BJ (cell line): ENCODE measurements at regions not wholly inside any gene's neighbourhood (a gene's known extent, or its start where the extent isn't known, plus 50 kb on each side); places are given as distances from the start of the nearest gene placed in this dataset.
A peak's percentile ranks its signal among the peaks of the same experiment; 100 is the strongest.

Source experiments
- CTCF ChIA-PET: fragments of 350-600 bp; formaldehyde crosslinking; extraction: SDS; loops from one replicate; lab custom pipeline; 2021; ENCODE audit warnings: antibody characterized with exemption, inconsistent platforms; lab: Yijun Ruan, JAX
- POLR2A ChIA-PET: fragments of 300-600 bp; sonication (Branson Sonifier 250); formaldehyde crosslinking; extraction: SDS; loops from one replicate; lab custom pipeline; 2021; ENCODE audit warnings: antibody characterized with exemption; lab: Charles Lee
- DNase-seq: peaks from one replicate; pipeline ENCODE4 v3.0.0-alpha.2; 2011; ENCODE audit warnings: low read depth
- H3K27me3 ChIP-seq: 2 replicates; pipeline ENCODE4 v1.6.0; 2011; ENCODE audit warnings: low read length; ENCODE audit not compliant: control insufficient read depth, insufficient read depth
- H3K36me3 ChIP-seq: 2 replicates; pipeline ENCODE4 v1.5.1; 2011; ENCODE audit warnings: low read length; ENCODE audit not compliant: control insufficient read depth, insufficient read depth
- H3K4me3 ChIP-seq: 2 replicates; pipeline ENCODE4 v1.5.1; 2011; ENCODE audit warnings: low read depth, mild to moderate bottlenecking, control low read depth, low read length
- CTCF ChIP-seq: IDR thresholded peaks from 2 replicates; pipeline ENCODE4 v1.5.1; 2011; ENCODE audit warnings: low read depth, mild to moderate bottlenecking, control low read depth, inconsistent platforms, low read length, moderate library complexity; ENCODE audit not compliant: insufficient read depth

- H3K4me3 ChIP-seq = no peak overlapping the region
- ChIA-PET CTCF (interaction anchor here (0.7 to 2.0 kb wide), 5 partner anchors 9 to 181 kb away, joined by 3 to 8 read pairs (median 4); no protein-coding TSS in a partner anchor), POLR2A (interaction anchor here (0.6 kb wide), 1 partner anchor 201 kb away, joined by 3 read pairs; no protein-coding TSS in a partner anchor)
- no peaks in the 10 kb centered on the region for H3K27me3 ChIP-seq
- peak; percentile 30 for DNase-seq
- TF ChIP-seq CTCF = no peak
- H3K36me3 ChIP-seq = no peaks in the 10 kb centered on the region
Measured at GRCh38 chr1:115456441-115456961, 118.5 kb upstream of the NGF start.

- Histone ChIP-seq H3K4me3 (no peak overlapping the region), H3K36me3 (no peaks in the 10 kb centered on the region), H3K27me3 (no peaks in the 10 kb centered on the region)
- CTCF ChIA-PET = interaction anchor here (0.7 to 1.8 kb wide), 4 partner anchors 15 to 317 kb away, joined by 3 to 8 read pairs (median 4); no protein-coding TSS in a partner anchor
- no peak for DNase-seq
- POLR2A ChIA-PET = no interaction called here
- TF ChIP-seq CTCF = no peak
Measured at GRCh38 chr1:115454837-115455511, 116.9 kb upstream of the NGF start.

- Histone ChIP-seq H3K27me3 (no peaks in the 10 kb centered on the region), H3K36me3 (no peaks in the 10 kb centered on the region), H3K4me3 (no peak overlapping the region)
- no peak for TF ChIP-seq CTCF
- CTCF ChIA-PET = interaction anchor here (1.3 kb wide), 1 partner anchor 17 kb away, joined by 4 read pairs; no protein-coding TSS in a partner anchor
- no peak for DNase-seq
- POLR2A ChIA-PET = no interaction called here
Measured at GRCh38 chr1:115453666-115454065, 115.6 kb upstream of the NGF start.

- POLR2A ChIA-PET = no interaction called here
- Histone ChIP-seq H3K27me3 (no peaks in the 10 kb centered on the region), H3K36me3 (no peaks in the 10 kb centered on the region), H3K4me3 (no peak overlapping the region)
- TF ChIP-seq CTCF = no peak
- CTCF ChIA-PET = interaction anchor here (0.5 to 1.3 kb wide), 3 partner anchors 16 to 32 kb away, joined by 3 to 4 read pairs (median 4); no protein-coding TSS in a partner anchor
- DNase-seq = no peak
Measured at GRCh38 chr1:115452600-115453329, 114.7 kb upstream of the NGF start.

- Histone ChIP-seq H3K27me3 (no peaks in the 10 kb centered on the region), H3K36me3 (no peaks in the 10 kb centered on the region), H3K4me3 (no peak overlapping the region)
- ChIA-PET CTCF (interaction anchor here (1.0 kb wide), 1 partner anchor 9 kb away, joined by 3 read pairs; no protein-coding TSS in a partner anchor), POLR2A (no interaction called here)
- TF ChIP-seq CTCF = no peak
- no peak for DNase-seq
Measured at GRCh38 chr1:115450501-115451040, 112.5 kb upstream of the NGF start.
